ENCODE measurements at regions not wholly inside any gene's neighbourhood (a gene's known extent, or its start where the extent isn't known, plus 50 kb on each side); places are given as distances from the start of the nearest gene placed in this dataset.
A peak's percentile ranks its signal among the peaks of the same experiment; 100 is the strongest.

- Histone ChIP-seq H3K36me3 (ENCODE audit: low read depth) (no peaks in the 10 kb centered on the region), H3K4me3 (no peak overlapping the region), H3K4me1 (ENCODE audit: low read depth) (peaks cover 22% of the 10 kb centered on the region), H3K9me3 (no peaks in the 10 kb centered on the region)
- DNase-seq (no peak), ATAC-seq (peak; percentile 85)
- intact Hi-C loops (cut with DNase I, micrococcal nuclease) = no loop called here
- no peak for TF ChIP-seq CTCF (IDR thresholded peaks at IDR 0.05)
These were observed 65.1 kb upstream of the ACSL3 start for GRCh38 chr2:222795450-222796357.

- no peak for TF ChIP-seq CTCF (IDR thresholded peaks at IDR 0.05)
- Histone ChIP-seq H3K4me3 (no peak overlapping the region), H3K36me3 (ENCODE audit: low read depth) (no peaks in the 10 kb centered on the region), H3K9me3 (no peaks in the 10 kb centered on the region), H3K4me1 (ENCODE audit: low read depth) (peaks cover 22% of the 10 kb centered on the region)
- peak; percentile 78 for ATAC-seq
- DNase-seq = peak; percentile 43 to 56 (median 44)
- intact Hi-C loops (cut with DNase I, micrococcal nuclease) = no loop called here
These were observed 64.3 kb upstream of the ACSL3 start for GRCh38 chr2:222796413-222797103.

GRCh38 chr2:222797261-222797660, 63.6 kb upstream of the ACSL3 start:
- Histone ChIP-seq H3K9me3 (no peaks in the 10 kb centered on the region), H3K4me3 (no peak overlapping the region), H3K4me1 (ENCODE audit: low read depth) (peaks cover 22% of the 10 kb centered on the region), H3K36me3 (ENCODE audit: low read depth) (no peaks in the 10 kb centered on the region)
- ATAC-seq (no peak), DNase-seq (no peak)
- no peak for TF ChIP-seq CTCF (IDR thresholded peaks at IDR 0.05)
- intact Hi-C loops (cut with DNase I, micrococcal nuclease) = no loop called here

GRCh38 chr2:222797871-222798270, 63.0 kb upstream of the ACSL3 start:
- H3K4me1 ChIP-seq (ENCODE audit: low read depth) = peaks cover 22% of the 10 kb centered on the region
- no peak for DNase-seq
- no peaks in the 10 kb centered on the region for H3K36me3 ChIP-seq (ENCODE audit: low read depth)
- no peaks in the 10 kb centered on the region for H3K9me3 ChIP-seq
- intact Hi-C loops (cut with DNase I, micrococcal nuclease) = no loop called here
- ATAC-seq = no peak
- H3K4me3 ChIP-seq = no peak overlapping the region
- TF ChIP-seq CTCF (IDR thresholded peaks at IDR 0.05) = no peak

GRCh38 chr2:222798528-222798927, 62.3 kb upstream of the ACSL3 start:
- intact Hi-C loops (cut with DNase I, micrococcal nuclease) = no loop called here
- no peaks in the 10 kb centered on the region for H3K36me3 ChIP-seq (ENCODE audit: low read depth)
- no peak overlapping the region for H3K4me3 ChIP-seq
- ATAC-seq (peak; percentile 61), DNase-seq (peak in 2 of 3 donors; percentile 38 to 39)
- no peaks in the 10 kb centered on the region for H3K9me3 ChIP-seq
- no peak for TF ChIP-seq CTCF (IDR thresholded peaks at IDR 0.05)
- H3K4me1 ChIP-seq (ENCODE audit: low read depth) = peaks cover 22% of the 10 kb centered on the region
